HG03432 (cell line): ENCODE measurements at regions not wholly inside any gene's neighbourhood (a gene's known extent, or its start where the extent isn't known, plus 50 kb on each side); places are given as distances from the start of the nearest gene placed in this dataset.

Source experiments
- ATAC-seq: cut with Tn5 transposase; IDR thresholded peaks from one replicate; pipeline ENCODE4 v1.9.1; 2021; ENCODE audit warnings: mild to moderate bottlenecking, moderate library complexity; ENCODE audit not compliant: unreplicated experiment

DNA sequence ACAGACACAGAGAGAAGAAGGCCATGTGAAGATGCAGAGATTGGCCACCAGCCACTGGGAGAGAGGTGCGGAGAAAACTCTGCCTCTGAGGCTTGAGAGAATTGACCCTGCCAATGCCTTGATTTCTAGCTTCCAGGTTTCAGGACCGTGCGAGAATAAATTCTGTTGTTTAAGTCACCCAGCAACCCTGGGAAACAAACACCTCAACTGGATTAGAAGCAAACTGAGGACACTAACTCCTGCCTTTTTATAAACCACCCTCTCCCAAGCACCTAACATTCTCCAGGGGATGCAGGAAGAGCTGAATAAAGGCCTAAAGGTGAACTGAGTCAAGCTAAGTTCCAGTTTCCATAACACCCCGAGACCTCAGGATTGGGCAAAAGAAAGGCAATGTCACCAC is 136.1 kb downstream of the ANKRD60 start:
- ATAC-seq = no peak

GRCh38 chr20:58091810-58092209 is 136.6 kb downstream of the ANKRD60 start:
- ATAC-seq = no peak

GRCh38 chr20:58090161-58090560 is 138.3 kb downstream of the ANKRD60 start:
- no peak for ATAC-seq

DNA sequence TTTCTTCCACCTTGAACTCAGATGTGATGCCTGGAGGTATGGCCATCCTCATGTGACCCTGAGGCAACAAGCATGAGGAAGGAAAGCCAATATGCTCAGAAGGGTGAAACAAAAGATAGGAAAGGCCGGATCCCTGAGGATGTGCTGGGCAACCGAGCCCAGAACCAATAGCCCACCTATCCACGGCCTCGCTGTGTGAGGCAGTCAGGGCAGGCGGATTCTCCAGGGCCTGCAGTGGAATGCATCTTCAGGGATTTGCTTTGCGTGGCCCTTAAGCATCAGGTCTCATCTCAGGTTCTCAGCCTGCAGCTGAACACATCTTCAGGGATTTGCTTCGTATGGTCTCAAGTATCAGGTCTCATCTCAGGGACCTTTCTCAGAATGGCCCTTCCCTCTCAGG is 139.8 kb downstream of the ANKRD60 start:
- no peak for ATAC-seq

DNA sequence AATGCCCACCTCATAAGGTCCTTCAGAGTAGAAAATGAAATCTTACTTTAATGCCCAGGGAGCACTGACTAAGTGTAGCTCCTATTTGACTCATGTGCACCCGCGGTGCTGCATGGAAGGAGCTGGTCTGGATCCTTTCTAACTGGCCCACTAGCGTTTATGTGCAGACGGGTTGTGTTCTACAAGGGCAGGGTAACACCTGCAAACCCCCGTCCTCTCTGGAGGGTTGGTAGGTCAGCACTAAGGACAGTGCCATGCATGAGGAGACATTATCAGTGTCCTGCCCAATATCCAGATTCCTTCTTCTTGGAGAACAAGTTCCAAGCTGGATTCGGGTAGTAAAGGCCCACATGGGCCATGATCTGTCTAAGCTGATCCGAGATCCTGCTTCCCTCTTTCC is 140.3 kb downstream of the ANKRD60 start:
- no peak for ATAC-seq

- ATAC-seq = no peak
Observed at GRCh38 chr20:58087562-58087858, 140.9 kb downstream of the ANKRD60 start.

GRCh38 chr20:58086763-58087561 is 141.5 kb downstream of the ANKRD60 start:
- no peak for ATAC-seq

DNA sequence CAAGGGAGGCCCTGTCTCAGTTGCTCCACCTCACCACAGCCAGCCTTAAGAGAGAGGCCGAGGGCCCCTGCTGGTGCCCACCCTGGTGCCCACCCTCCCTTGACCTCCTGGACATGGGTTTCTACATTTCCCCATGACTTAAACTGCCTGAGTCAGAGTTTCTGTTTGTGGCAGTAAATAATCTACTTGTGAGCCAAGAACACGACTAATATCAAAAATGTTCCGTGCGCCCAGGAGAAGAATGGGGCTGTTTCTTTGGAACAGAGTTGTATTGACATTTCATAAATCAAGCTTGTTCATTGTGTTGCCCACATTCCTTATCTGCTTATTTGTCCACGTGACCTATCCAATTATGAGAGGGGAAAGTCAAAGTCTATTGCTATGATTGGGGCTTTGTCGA is 143.5 kb downstream of the ANKRD60 start:
- ATAC-seq = no peak

- no peak for ATAC-seq
Observed at GRCh38 chr20:58084566-58084965, 143.9 kb downstream of the ANKRD60 start.

GRCh38 chr20:58081846-58082245 is 146.6 kb downstream of the ANKRD60 start:
- ATAC-seq = no peak

DNA sequence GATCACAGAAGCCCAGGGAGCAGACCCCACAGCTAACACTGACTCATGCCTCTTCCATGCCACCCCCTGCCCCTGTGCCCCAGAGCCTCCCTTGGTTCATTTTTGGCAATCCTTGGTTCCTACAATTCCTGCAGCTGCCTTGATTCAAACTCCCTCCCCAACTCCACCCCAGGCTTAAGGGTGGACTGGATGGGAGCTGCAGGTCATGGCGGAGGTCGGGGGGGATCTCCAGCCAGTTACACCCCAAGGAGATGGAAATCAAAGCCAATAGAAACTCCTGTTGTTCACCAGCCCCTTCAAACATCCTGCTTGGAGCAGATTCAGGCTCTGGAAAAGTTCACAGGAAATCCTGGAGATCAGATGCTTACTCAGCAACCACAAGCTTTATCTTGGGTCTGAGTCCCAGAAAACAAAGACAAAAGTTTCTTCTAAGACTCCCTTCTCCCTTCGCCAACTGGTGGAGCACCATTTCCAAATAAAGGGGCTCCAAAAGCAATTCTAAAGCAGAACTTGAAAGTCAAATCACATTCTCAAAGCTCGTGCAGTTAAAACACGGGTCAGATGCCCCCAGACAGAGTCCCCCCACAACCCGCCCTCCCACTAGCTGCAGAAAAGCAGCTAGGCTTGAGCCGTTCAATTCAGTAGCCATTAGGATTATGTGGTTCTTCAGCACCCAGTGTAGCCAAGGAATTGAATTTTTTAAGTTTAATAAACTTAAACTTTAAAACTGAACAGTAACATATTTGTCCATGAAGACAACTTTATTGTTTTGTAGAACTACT is 149.5 kb downstream of the ANKRD60 start:
- ATAC-seq = no peak

- no peak for ATAC-seq
Observed at GRCh38 chr20:58077282-58077681, 151.2 kb downstream of the ANKRD60 start.

GRCh38 chr20:58076405-58076804 is 152.0 kb downstream of the ANKRD60 start:
- ATAC-seq = no peak

DNA sequence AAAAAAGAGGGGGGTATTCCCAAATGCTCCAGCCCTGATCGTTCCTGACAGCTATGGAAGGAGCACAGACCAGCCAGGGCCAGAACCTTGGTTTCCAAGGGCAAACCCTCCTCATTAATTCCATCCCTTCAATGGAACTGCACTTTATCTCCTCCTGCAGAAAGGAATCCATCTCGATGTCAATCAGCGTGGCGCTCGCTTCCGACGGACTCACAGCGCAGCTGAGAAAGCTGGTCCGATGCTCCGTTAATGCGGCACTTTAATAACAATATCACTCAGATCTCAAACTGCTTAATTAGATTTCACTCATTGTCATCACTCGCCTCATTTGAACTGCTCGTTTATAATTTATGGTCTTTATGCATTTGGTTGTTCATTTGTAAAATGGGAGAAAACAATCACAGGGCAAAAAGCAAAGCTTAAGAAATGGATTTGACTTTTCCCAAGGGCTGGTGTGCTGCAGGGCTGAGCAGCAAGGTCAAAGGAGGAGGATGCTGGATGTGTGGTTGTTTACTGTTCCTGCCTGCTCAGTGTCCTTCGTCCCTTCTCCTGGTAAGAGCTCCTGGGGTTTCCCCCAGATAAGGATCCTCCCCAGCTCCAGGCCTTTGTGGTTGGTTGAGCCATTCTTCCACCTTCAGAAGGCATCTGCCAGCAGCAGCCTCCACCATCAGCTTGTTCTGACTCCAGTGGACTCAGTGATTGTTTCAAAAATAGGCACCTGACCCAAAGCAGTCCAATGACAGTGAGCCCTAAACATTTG is 152.7 kb downstream of the ANKRD60 start:
- ATAC-seq = no peak

GRCh38 chr20:58073945-58074856 is 154.3 kb downstream of the ANKRD60 start:
- no peak for ATAC-seq

- no peak for ATAC-seq
Observed at GRCh38 chr20:58072695-58073671, 155.5 kb downstream of the ANKRD60 start.

- ATAC-seq = no peak
Observed at GRCh38 chr20:58071991-58072390, 156.5 kb downstream of the ANKRD60 start.

DNA sequence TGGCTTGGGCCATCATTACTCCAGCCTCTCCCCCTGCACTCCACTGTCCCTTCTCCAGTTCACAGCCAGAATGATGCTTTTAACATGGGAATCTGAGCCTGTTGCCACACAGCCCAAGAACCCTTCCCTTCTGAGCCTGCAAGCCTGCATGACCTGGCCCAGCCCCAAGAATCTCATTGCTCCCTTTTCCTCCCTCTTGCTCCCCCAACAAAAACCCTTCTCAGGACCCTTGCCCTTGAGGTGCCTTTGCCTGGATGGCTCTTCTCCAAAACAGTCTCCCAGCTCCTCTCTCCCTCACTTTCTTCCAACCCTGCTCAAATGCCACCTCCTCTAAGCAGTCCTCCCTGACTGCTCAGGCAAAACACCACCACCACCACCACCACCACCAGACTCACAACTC is 157.2 kb downstream of the ANKRD60 start:
- no peak for ATAC-seq

GRCh38 chr20:58070664-58071196 is 157.7 kb downstream of the ANKRD60 start:
- no peak for ATAC-seq
